IMR-90 (cell line): ENCODE measurements at regions not wholly inside any gene's neighbourhood (a gene's known extent, or its start where the extent isn't known, plus 50 kb on each side); places are given as distances from the start of the nearest gene placed in this dataset.
"Not testable (repeated sequence)": the region's sequence is repeated elsewhere in the genome, so short reads cannot be mapped to it uniquely, and the experiment has no call there.

Experiments used
- ATAC-seq: fragments of 200-7000 bp; cut with Tn5 transposase; 2 replicates; pipeline ENCODE4 v1.9.1; 2020; ENCODE audit warnings: low read depth, mild to moderate bottlenecking, moderate library complexity
- BruUV-seq: library from RNA; stranded (reverse); fragments of 400-500 nt; replicated peaks from 2 replicates; lab custom pipeline; 2021; lab: Mats Ljungman, UMichigan
- CTCF ChIA-PET: fragments of 300-600 bp; formaldehyde crosslinking; extraction: SDS; loops from one replicate; lab custom pipeline; 2021; ENCODE audit warnings: antibody characterized with exemption; lab: Yijun Ruan, JAX
- POLR2A ChIA-PET: fragments of 300-600 bp; sonication (Branson Sonifier 250); formaldehyde crosslinking; loops from one replicate; lab custom pipeline; 2022; ENCODE audit warnings: antibody characterized with exemption; ENCODE audit not compliant: unreplicated experiment; lab: Charles Lee
- DNase-seq: peaks from one replicate; pipeline ENCODE4 v3.0.0; 2013
- H2AFZ ChIP-seq: replicated peaks from 2 replicates; pipeline ENCODE3; 2013; ENCODE audit warnings: low read length, mild to moderate bottlenecking; ENCODE audit not compliant: poor library complexity
- H2AK5ac ChIP-seq: 2 replicates; pipeline ENCODE4 v1.6.1; 2013; ENCODE audit warnings: low read depth, low read length, inconsistent platforms
- H2AK9ac ChIP-seq: replicated peaks from 2 replicates; pipeline ENCODE3; 2013; ENCODE audit warnings: mild to moderate bottlenecking, low read depth, low read length, moderate library complexity; ENCODE audit not compliant: poor library complexity
- H2BK120ac ChIP-seq: 2 replicates; pipeline ENCODE4 v1.6.1; 2013; ENCODE audit warnings: low read depth, low read length, inconsistent platforms
- H2BK15ac ChIP-seq: 3 replicates; pipeline ENCODE4 v1.6.1; 2013; ENCODE audit warnings: low read depth, low read length, inconsistent platforms
- H2BK20ac ChIP-seq: 2 replicates; pipeline ENCODE4 v1.6.1; 2013; ENCODE audit warnings: low read depth, mild to moderate bottlenecking, inconsistent platforms, low read length, moderate library complexity
- H2BK5ac ChIP-seq: 2 replicates; pipeline ENCODE4 v1.6.1; 2013; ENCODE audit warnings: mild to moderate bottlenecking, low read depth, low read length, inconsistent platforms; ENCODE audit not compliant: poor library complexity, severe bottlenecking
- H3K14ac ChIP-seq: replicated peaks from 2 replicates; pipeline ENCODE4 v1.6.1; 2013; ENCODE audit warnings: low read depth, low read length, inconsistent platforms
- H3K18ac ChIP-seq: 2 replicates; pipeline ENCODE4 v1.6.1; 2013; ENCODE audit warnings: low read depth, low read length, control low read depth
- H3K23ac ChIP-seq: 2 replicates; pipeline ENCODE4 v1.6.1; 2013; ENCODE audit warnings: low read depth, low read length, inconsistent platforms
- H3K27ac ChIP-seq: 2 replicates; pipeline ENCODE4 v1.5.1; 2013; ENCODE audit warnings: mild to moderate bottlenecking, control low read depth, low read length; ENCODE audit not compliant: insufficient read depth
- H3K27me3 ChIP-seq: 2 replicates; pipeline ENCODE4 v1.6.1; 2013; ENCODE audit warnings: low read length; ENCODE audit not compliant: control insufficient read depth, insufficient read depth
- H3K36me3 ChIP-seq: 2 replicates; pipeline ENCODE4 v1.6.1; 2013; ENCODE audit warnings: low read length, mixed read lengths; ENCODE audit not compliant: control insufficient read depth, insufficient read depth
- H3K4ac ChIP-seq: 2 replicates; pipeline ENCODE4 v1.6.1; 2013; ENCODE audit warnings: low read depth, low read length, inconsistent platforms
- H3K4me1 ChIP-seq: 2 replicates; pipeline ENCODE4 v1.6.1; 2013; ENCODE audit warnings: low read length, mixed read lengths; ENCODE audit not compliant: control insufficient read depth, insufficient read depth
- H3K4me2 ChIP-seq: 2 replicates; pipeline ENCODE4 v1.6.1; 2013; ENCODE audit warnings: low read depth, mild to moderate bottlenecking, control low read depth, low read length, moderate library complexity
- H3K4me3 ChIP-seq: 2 replicates; pipeline ENCODE4 v1.5.1; 2013; ENCODE audit warnings: low read depth, mild to moderate bottlenecking, control low read depth, low read length, moderate library complexity; ENCODE audit not compliant: insufficient read depth
- H3K56ac ChIP-seq: 2 replicates; pipeline ENCODE4 v1.6.1; 2013; ENCODE audit warnings: low read length, inconsistent platforms; ENCODE audit not compliant: insufficient read depth; ENCODE audit errors: extremely low read depth
- H3K79me1 ChIP-seq, 2 experiments: 2 replicates each; pipeline ENCODE4 v1.6.1; 2013; ENCODE audit warnings: low read length in 2 of 2, inconsistent platforms in 1 of 2, low read depth in 1 of 2
- H3K9ac ChIP-seq: 2 replicates; pipeline ENCODE4 v1.6.1; 2013; ENCODE audit warnings: low read depth, low read length, control low read depth
- H3K9me1 ChIP-seq: 2 replicates; pipeline ENCODE4 v1.6.1; 2013; ENCODE audit warnings: low read length, inconsistent platforms; ENCODE audit not compliant: insufficient read depth
- H3K9me3 ChIP-seq: 2 replicates; pipeline ENCODE4 v1.6.1; 2013; ENCODE audit warnings: low read length; ENCODE audit not compliant: control insufficient read depth, insufficient read depth
- H4K20me1 ChIP-seq: 2 replicates; pipeline ENCODE4 v1.6.1; 2013; ENCODE audit warnings: low read length, inconsistent platforms; ENCODE audit not compliant: insufficient read depth
- H4K5ac ChIP-seq: 2 replicates; pipeline ENCODE4 v1.6.1; 2013; ENCODE audit warnings: mild to moderate bottlenecking, low read depth, low read length, control low read depth
- H4K8ac ChIP-seq, 2 experiments: 2 replicates each; pipeline ENCODE4 v1.6.1; 2013; ENCODE audit warnings: low read depth in 2 of 2, low read length in 2 of 2, control low read depth in 1 of 2, inconsistent platforms in 1 of 2
- H4K91ac ChIP-seq: 2 replicates; pipeline ENCODE4 v1.6.1; 2013; ENCODE audit warnings: low read depth, low read length, inconsistent platforms; ENCODE audit not compliant: insufficient read depth
- ELK1 ChIP-seq: fragments of 150-350 bp; IDR thresholded peaks from 2 replicates; pipeline ENCODE4 v1.6.1; 2016; ENCODE audit warnings: low read depth, mild to moderate bottlenecking, low read length, moderate library complexity, borderline replicate concordance
- MAZ ChIP-seq: IDR thresholded peaks from 2 replicates; pipeline ENCODE4 v1.6.1; 2012; ENCODE audit warnings: low read depth, mild to moderate bottlenecking, low read length, improper control_type of control experiment, moderate library complexity, borderline replicate concordance
- MXI1 ChIP-seq: IDR thresholded peaks from 2 replicates; pipeline ENCODE4 v1.6.1; 2012; ENCODE audit warnings: low read depth, mild to moderate bottlenecking, low read length, moderate library complexity, borderline replicate concordance
- WGBS, 2 experiments: methylation state at CpG; one replicate each; pipeline versions ENCODE4 v1.1.5 to v1.1.7; 2013; ENCODE audit warnings: missing lambda C conversion rate in 2 of 2; ENCODE audit not compliant: insufficient read length in 1 of 2; ENCODE audit errors: extremely low coverage in 2 of 2; 5-methylcytosine and 5-hydroxymethylcytosine counted together
- dilution Hi-C: fragments of 300-500 bp; cut with HindIII; formaldehyde crosslinking; loops from one replicate; pipeline ENCODE4 v1.14.3; 2018; ENCODE audit warnings: low sequenced_read_pairs; ENCODE audit not compliant: unreplicated experiment
- in situ Hi-C: fragments of 300-500 bp; cut with MboI; formaldehyde crosslinking; loops from 3 replicates; pipeline ENCODE4 v1.14.3; 2019; ENCODE audit warnings: low sequenced_read_pairs, inconsistent platforms, mixed read lengths
- intact Hi-C: fragments of 100-400 bp; cut with micrococcal nuclease; formaldehyde crosslinking; loops from 2 replicates; pipeline ENCODE4 v1.10.0; 2022

- no peak overlapping the region for H2AK5ac ChIP-seq
- H2AFZ ChIP-seq = no peak overlapping the region
- no peak overlapping the region for H3K4ac ChIP-seq
- no peak overlapping the region for H3K23ac ChIP-seq
- H4K8ac ChIP-seq = no peak overlapping the region
- H3K9ac ChIP-seq = no peak overlapping the region
- no peak overlapping the region for H3K18ac ChIP-seq
- H4K20me1 ChIP-seq = no peaks in the 10 kb centered on the region
- no peak for ATAC-seq
- no peaks in the 10 kb centered on the region for H3K79me1 ChIP-seq
- no peak overlapping the region for H3K56ac ChIP-seq
- no peak overlapping the region for H2BK20ac ChIP-seq
- CTCF ChIA-PET = no interaction called here
- BruUV-seq = no TSS peak
- no peak overlapping the region for H3K14ac ChIP-seq
- H2AK9ac ChIP-seq = no peak overlapping the region
- TF ChIP-seq MXI1 = no peak
- no peak for TF ChIP-seq ELK1
- no peak for TF ChIP-seq MAZ
- dilution Hi-C loops (no loop called here), intact Hi-C loops (no loop called here), in situ Hi-C loops (no loop called here)
- POLR2A ChIA-PET = no interaction called here
- no peaks in the 10 kb centered on the region for H3K9me1 ChIP-seq
- H3K9me3 ChIP-seq = no peaks in the 10 kb centered on the region
- DNase-seq = no peak
- H2BK15ac ChIP-seq = no peak overlapping the region
- H3K4me3 ChIP-seq = no peak overlapping the region
- H2BK120ac ChIP-seq = no peak overlapping the region
- no CpG with 5 or more reads among the region's 3 CpGs for WGBS, 2 experiments
- H3K36me3 ChIP-seq = no peaks in the 10 kb centered on the region
- H4K91ac ChIP-seq = no peak overlapping the region
- H3K27me3 ChIP-seq = no peaks in the 10 kb centered on the region
- H3K4me2 ChIP-seq = no peak overlapping the region
- H4K5ac ChIP-seq = no peak overlapping the region
- H2BK5ac ChIP-seq = no peak overlapping the region
- no peak overlapping the region for H3K27ac ChIP-seq
- no peaks in the 10 kb centered on the region for H3K4me1 ChIP-seq
Measured at GRCh38 chr2:144904612-144905011, 384.7 kb upstream of the ZEB2 start.

GRCh38 chr2:144903045-144903444, 383.1 kb upstream of the ZEB2 start:
- H4K5ac ChIP-seq, H3K27me3 ChIP-seq, H2BK15ac ChIP-seq, H2BK5ac ChIP-seq, DNase-seq, BruUV-seq, H2BK120ac ChIP-seq, H3K4ac ChIP-seq, H3K9me1 ChIP-seq, H3K79me1 ChIP-seq, intact Hi-C loops, POLR2A ChIA-PET, H3K9me3 ChIP-seq, H3K4me2 ChIP-seq, H3K4me1 ChIP-seq, H4K8ac ChIP-seq, H4K20me1 ChIP-seq, H2BK20ac ChIP-seq, H3K14ac ChIP-seq, H3K36me3 ChIP-seq, H3K18ac ChIP-seq, H4K91ac ChIP-seq, H2AK9ac ChIP-seq, ATAC-seq, H3K27ac ChIP-seq, H3K56ac ChIP-seq, H3K23ac ChIP-seq, dilution Hi-C loops, CTCF ChIA-PET, H2AK5ac ChIP-seq, H3K4me3 ChIP-seq, H2AFZ ChIP-seq, H3K9ac ChIP-seq, in situ Hi-C loops: not testable (repeated sequence)
- WGBS, 2 experiments = 83% methylated on average over 1 of the region's 19 CpGs; no CpG with 5 or more reads in 1 of the 2 experiments
